ENCODE measurements at regions not wholly inside any gene's neighbourhood (a gene's known extent, or its start where the extent isn't known, plus 50 kb on each side); places are given as distances from the start of the nearest gene placed in this dataset.

- Histone ChIP-seq H3K9me3 (no peaks in the 10 kb centered on the region), H3K36me3 (no peaks in the 10 kb centered on the region), H3K27me3 (ENCODE audit: low read depth) (no peaks in the 10 kb centered on the region), H3K4me3 (no peak overlapping the region), H3K27ac (no peak overlapping the region), H3K4me1 (no peaks in the 10 kb centered on the region)
- ATAC-seq (no peak), DNase-seq (no peak)
- no peak for TF ChIP-seq CTCF (IDR thresholded peaks at IDR 0.05)
- intact Hi-C loops (cut with DNase I): no loop called here
These were observed 678.5 kb downstream of the OTOL1 start for GRCh38 chr3:162175145-162175544.

GRCh38 chr3:162175878-162176277 lies 679.3 kb downstream of the OTOL1 start:
- H3K27ac ChIP-seq: no peak overlapping the region
- TF ChIP-seq CTCF (IDR thresholded peaks at IDR 0.05): no peak
- DNase-seq (no peak), ATAC-seq (no peak)
- H3K9me3 ChIP-seq: no peaks in the 10 kb centered on the region
- no peaks in the 10 kb centered on the region for H3K4me1 ChIP-seq
- no peaks in the 10 kb centered on the region for H3K36me3 ChIP-seq
- intact Hi-C loops (cut with DNase I): no loop called here
- H3K4me3 ChIP-seq: no peak overlapping the region
- H3K27me3 ChIP-seq (ENCODE audit: low read depth): no peaks in the 10 kb centered on the region

- Histone ChIP-seq H3K36me3 (no peaks in the 10 kb centered on the region), H3K9me3 (peaks cover 4% of the 10 kb centered on the region), H3K27me3 (ENCODE audit: low read depth) (no peaks in the 10 kb centered on the region), H3K4me1 (no peaks in the 10 kb centered on the region), H3K27ac (no peak overlapping the region), H3K4me3 (no peak overlapping the region)
- DNase-seq (no peak), ATAC-seq (no peak)
- TF ChIP-seq CTCF (IDR thresholded peaks at IDR 0.05): no peak
- intact Hi-C loops (cut with DNase I): no loop called here
These were observed 686.8 kb downstream of the OTOL1 start for GRCh38 chr3:162183440-162183839.

- DNase-seq (no peak), ATAC-seq (no peak)
- intact Hi-C loops (cut with DNase I): no loop called here
- Histone ChIP-seq H3K4me3 (no peak overlapping the region), H3K9me3 (no peaks in the 10 kb centered on the region), H3K4me1 (no peaks in the 10 kb centered on the region), H3K36me3 (no peaks in the 10 kb centered on the region), H3K27me3 (ENCODE audit: low read depth) (no peaks in the 10 kb centered on the region), H3K27ac (no peak overlapping the region)
- no peak for TF ChIP-seq CTCF (IDR thresholded peaks at IDR 0.05)
These were observed 695.9 kb downstream of the OTOL1 start for GRCh38 chr3:162192340-162193029.

- DNase-seq: no peak
- Histone ChIP-seq H3K36me3 (no peaks in the 10 kb centered on the region), H3K4me1 (no peaks in the 10 kb centered on the region), H3K27ac (no peak overlapping the region), H3K4me3 (no peak overlapping the region), H3K27me3 (ENCODE audit: low read depth) (no peaks in the 10 kb centered on the region), H3K9me3 (no peaks in the 10 kb centered on the region)
- no peak for TF ChIP-seq CTCF (IDR thresholded peaks at IDR 0.05)
- no peak for ATAC-seq
- intact Hi-C loops (cut with DNase I): no loop called here
These were observed 696.8 kb downstream of the OTOL1 start for GRCh38 chr3:162193148-162194095.
